IPS DF 4.7 (cell line): ENCODE measurements at regions not wholly inside any gene's neighbourhood (a gene's known extent, or its start where the extent isn't known, plus 50 kb on each side); places are given as distances from the start of the nearest gene placed in this dataset.
A peak's percentile ranks its signal among the peaks of the same experiment; 100 is the strongest.
"Not testable (repeated sequence)": the region's sequence is repeated elsewhere in the genome, so short reads cannot be mapped to it uniquely, and the experiment has no call there.

Experiments used
- DNase-seq: peaks from one replicate; pipeline ENCODE4 v3.0.0-alpha.2; 2013; ENCODE audit warnings: low spot score; ENCODE audit errors: extremely low read depth

GRCh38 chr4:77438549-77438948 lies 167.1 kb upstream of the CXCL13 start:
- DNase-seq, result no peak

DNA sequence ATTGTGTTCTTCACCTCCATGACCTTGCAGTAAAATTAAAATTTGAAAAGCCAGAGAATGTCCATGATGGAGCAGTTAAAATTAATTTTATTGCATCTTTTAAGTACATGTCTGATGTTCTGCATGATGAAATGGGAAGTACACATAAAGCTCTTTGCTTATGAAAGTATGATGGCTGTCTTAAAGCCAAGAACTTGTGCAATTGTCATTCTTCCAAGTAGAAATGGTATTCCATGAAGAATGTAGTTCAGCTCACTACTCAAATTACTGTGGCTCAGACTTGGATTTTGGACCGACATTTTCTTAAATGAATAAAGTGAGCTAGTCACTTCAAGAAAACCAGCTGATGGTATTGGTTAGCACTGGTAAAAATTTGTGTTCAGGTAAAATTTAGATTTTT lies 161.7 kb upstream of the CXCL13 start:
- DNase-seq, result no peak

- no peak for DNase-seq
These were observed 159.8 kb upstream of the CXCL13 start for GRCh38 chr4:77445823-77446222.

GRCh38 chr4:77446601-77447000 lies 159.0 kb upstream of the CXCL13 start:
- DNase-seq, result no peak

DNA sequence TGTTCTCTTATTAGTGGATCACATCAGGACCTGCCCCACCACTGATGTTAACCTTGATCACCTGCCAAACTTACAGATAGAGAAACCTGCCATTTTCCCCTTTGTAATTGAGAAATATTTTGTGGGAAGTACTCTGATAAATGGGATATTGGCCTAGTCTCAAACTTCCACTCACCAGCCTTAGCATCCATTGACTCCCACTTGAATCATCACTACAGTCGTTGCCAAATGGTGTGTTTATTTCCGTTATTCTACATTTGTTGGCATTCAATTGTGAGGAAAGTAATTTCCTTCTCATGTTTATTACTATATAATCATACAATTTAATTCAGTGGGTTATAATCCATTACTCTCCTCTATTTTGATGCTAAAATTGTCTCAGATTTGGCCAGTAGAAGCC lies 156.4 kb upstream of the CXCL13 start:
- no peak for DNase-seq

- no peak for DNase-seq
These were observed 155.6 kb upstream of the CXCL13 start for GRCh38 chr4:77450006-77450405.

DNA sequence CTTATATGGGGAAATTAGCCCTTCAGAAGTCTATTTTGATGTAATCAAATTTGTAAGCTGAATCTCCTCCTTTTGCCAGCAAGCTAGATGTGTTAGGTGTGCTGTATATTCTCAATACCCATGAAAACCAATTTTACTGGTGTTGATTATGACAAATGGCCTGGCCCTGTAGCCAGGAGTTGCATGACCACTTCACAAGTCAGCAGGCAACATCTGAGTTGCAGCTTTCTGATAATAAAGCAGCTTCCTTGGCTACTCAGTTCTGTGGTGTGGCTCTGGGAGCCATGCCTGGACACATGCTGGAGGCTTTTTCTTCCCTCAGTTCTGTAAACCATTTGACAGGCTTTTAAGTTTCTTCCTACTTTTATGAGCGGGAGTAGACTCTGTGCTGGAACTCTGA lies 154.1 kb upstream of the CXCL13 start:
- DNase-seq, result no peak

DNA sequence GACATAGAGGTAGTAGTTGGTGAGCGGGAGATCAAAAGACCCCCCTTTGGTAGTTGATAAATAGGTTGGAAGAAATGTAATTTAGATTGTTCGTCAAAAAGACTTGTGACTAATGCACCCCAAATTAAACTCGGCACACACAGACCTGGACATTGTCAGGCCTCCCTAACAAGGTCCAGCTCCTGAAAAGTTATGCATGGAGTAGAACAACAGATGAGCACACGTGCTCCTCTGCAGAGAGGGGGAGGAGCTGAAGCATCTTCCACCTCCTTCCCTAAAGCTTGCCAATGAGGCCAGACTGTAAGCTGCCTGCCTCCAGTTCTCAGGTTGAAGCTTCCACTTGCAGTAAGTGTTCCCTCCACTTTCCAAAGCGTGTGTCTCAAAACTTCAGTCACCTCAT lies 153.5 kb upstream of the CXCL13 start:
- DNase-seq, result not testable (repeated sequence)

GRCh38 chr4:77453911-77454310 lies 151.7 kb upstream of the CXCL13 start:
- no peak for DNase-seq

DNA sequence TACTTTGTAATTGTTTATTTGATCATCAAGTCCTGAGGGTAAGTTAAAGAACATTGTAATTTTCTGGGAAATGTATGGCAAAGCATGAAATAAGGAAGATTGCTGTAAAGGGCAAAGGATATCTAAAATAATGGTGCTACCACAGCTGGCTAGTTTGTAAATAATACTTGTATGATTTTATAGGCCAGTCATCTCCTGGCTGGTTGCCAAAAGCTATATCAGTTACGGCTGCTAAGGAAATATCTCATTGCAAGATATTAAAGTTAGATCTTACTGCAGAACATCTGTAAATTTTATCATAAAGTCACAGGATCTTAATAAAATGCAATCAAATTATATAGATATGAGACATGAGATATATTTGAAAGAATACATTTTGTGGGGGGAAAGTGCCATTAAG lies 150.8 kb upstream of the CXCL13 start:
- DNase-seq, result no peak

- DNase-seq, result not testable (repeated sequence)
These were observed 141.5 kb upstream of the CXCL13 start for GRCh38 chr4:77464100-77464499.

DNA sequence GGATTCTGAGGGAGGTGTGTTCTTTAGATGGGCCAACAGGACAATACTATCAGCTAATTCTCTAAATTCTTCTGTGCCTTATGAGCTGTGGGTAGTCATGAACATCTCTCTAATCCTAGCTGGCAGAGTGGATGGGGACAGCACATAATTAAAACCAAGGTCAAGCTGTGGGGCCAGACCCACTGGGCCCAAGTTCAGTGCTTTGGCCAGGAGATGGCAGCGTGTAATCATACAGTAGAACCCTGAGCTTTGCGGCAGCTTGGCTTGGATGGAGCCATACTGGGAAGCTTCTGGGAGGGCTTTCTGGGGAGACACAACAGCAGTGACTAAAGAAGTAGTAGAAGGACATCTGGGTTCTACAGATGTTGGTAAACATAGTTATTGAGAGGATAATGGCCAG lies 140.3 kb upstream of the CXCL13 start:
- no peak for DNase-seq

DNA sequence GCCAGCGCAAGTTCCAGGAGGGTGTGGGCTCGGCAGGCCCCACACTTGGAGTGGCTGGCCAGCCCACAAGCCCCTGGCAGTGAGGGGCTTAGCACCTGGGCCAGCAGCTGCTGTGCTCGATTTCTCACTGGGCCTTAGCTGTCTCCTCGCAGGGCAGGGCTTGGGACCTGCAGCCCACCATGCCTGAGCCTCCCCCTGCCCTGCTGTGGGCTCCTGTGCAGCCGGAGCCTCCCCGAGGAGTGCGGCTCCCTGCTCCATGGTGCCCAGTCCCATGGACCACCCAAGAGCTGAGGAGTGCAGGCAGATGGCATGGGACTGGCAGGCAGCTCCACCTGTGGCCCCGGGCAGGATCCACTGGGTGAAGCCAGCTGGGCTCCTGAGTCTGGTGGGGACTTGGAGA lies 139.2 kb upstream of the CXCL13 start:
- DNase-seq, result no peak

GRCh38 chr4:77471821-77472495 lies 133.7 kb upstream of the CXCL13 start:
- no peak for DNase-seq

GRCh38 chr4:77473509-77473908 lies 132.1 kb upstream of the CXCL13 start:
- DNase-seq, result peak; percentile 38

GRCh38 chr4:77481856-77482255 lies 123.8 kb upstream of the CXCL13 start:
- DNase-seq, result no peak

DNA sequence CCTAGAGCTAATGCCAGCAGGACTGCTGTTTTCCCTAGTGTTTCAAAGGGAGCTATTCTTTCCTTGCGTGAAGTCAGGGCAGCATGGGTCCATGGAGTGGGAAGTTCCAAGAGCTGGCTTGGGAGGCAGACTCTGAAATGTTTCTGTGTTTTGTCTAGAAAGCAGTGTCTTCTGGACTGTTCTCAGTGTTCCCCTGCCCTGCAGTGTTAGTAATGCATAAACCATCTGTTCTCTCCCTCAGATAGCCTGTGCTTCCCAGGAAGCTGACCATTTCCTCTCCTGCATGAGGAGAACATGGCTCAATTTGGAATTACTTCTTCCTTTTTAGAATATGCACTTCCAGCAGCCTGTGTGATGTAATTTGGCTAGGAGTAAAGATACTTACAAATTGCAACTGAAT lies 116.7 kb upstream of the CXCL13 start:
- no peak for DNase-seq

DNA sequence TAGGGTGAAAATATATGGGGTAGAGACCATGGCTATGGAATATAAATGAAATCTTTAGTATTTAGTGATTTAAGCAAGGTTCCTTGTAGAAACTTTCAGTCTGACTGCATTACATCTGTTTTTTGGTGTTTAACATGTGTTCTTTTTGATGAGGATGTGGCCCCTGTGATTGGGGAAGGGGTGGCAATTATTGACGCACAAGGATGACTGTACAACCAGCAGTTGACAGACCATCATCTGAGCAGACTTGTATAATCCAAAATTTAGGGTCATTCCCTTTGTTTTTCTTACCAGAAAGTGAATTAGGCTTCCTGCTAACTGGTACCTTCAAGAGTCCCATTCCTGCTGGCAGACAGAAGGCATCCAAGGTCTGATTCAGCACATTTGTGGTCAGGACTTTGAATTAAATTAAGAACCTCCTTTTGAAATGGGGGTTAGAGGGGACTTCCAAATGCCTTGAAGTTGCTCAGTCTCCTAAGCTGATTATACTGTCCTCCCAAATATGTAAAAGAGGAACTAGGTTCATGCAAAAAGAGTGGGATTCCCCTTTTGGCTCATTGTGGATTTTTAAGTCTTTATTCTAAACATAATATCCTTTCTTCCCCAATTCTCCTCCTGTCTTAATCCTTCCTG lies 112.4 kb upstream of the CXCL13 start:
- DNase-seq, result no peak

- DNase-seq, result no peak
These were observed 111.6 kb upstream of the CXCL13 start for GRCh38 chr4:77493829-77494551.

DNA sequence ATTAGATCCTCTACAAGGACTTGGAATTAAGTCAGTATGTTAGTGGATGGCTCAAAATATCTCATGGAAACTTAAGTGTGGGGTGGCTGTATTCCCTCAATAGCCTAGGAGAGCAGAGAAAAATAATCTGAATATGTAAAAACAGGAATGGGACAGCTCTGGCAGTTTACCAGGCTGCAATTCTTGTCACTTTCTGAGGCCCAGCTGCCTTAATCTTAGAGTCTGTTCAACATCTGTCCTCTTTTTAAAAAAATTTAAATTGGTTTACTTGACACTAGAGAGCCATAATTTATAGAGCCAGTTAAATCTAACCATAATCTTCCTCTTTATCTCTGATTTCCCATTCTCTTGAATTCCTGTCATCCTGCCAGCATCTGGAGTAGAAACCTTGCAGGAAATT lies 109.2 kb upstream of the CXCL13 start:
- no peak for DNase-seq

DNA sequence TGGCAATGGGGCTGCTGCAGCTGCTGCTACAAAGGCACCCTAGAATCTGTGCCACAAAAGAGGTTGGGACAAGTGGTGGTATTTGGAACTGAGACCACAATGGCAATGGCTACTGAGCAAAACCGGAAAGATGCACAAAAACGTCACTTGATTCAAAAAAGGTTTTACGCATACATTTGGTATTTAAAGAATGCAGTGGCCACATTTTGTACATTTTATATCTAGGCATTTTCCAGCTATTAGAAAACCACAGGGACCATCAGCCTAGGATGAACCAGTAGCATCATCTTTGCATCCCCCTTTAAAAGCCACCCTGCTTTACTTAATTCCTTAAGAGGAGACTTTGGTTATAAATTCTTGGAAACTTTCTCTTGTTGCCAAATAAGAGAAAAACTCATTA lies 104.8 kb upstream of the CXCL13 start:
- DNase-seq, result no peak

DNA sequence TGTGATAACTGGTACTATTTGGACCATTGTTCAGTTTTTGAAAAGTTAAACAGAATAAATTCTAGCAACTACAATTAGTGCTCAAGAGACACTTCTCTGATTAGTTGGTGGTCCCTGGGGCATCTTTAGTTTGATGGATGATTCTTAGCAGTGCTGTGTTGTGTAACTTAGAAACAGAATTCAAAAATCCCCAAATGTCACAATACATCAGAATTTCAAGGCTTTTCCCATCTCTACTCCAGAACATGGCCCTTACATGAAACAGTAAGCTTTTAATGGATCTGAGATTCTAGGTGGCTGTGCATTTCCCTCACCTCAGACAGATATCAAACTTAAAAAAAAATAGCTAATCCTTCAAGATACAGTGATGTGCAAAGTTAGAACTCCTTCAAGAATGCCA lies 104.4 kb upstream of the CXCL13 start:
- DNase-seq, result no peak

GRCh38 chr4:77501851-77502250 lies 103.8 kb upstream of the CXCL13 start:
- DNase-seq, result no peak
